Fibroblast of skin of right biceps (primary cell): ENCODE measurements at regions not wholly inside any gene's neighbourhood (a gene's known extent, or its start where the extent isn't known, plus 50 kb on each side); places are given as distances from the start of the nearest gene placed in this dataset.

Experiments
- DNase-seq: peaks from one replicate; pipeline ENCODE4 v3.0.0-alpha.2; 2013

GRCh38 chr11:97332271-97332670 is 942.5 kb downstream of the JRKL start:
- no peak for DNase-seq

GRCh38 chr11:97336064-97336463 is 946.3 kb downstream of the JRKL start:
- DNase-seq, result no peak

DNA sequence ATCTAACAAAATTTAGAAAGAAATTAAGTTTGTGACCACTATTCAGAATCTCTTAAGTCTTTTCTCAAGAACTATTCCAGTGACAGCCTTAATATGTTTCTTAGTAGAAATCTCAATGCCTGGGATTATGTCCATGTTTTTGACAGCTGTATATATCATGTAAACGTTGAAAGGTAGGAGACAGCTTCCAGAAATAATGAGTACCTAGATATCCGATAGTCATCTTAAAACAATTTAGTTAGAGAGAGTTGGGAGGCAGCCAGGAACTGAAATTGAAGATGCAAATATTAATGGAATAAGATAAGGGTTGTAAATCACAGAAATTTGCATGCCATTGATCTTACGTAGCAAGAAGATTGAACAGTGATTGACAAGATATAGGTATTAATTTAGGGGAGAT is 955.2 kb downstream of the JRKL start:
- no peak for DNase-seq

GRCh38 chr11:97349201-97349600 is 959.4 kb downstream of the JRKL start:
- no peak for DNase-seq

GRCh38 chr11:97351939-97352338 is 962.1 kb downstream of the JRKL start:
- DNase-seq, result no peak

- no peak for DNase-seq
Observed at GRCh38 chr11:97354026-97354425, 964.2 kb downstream of the JRKL start.

DNA sequence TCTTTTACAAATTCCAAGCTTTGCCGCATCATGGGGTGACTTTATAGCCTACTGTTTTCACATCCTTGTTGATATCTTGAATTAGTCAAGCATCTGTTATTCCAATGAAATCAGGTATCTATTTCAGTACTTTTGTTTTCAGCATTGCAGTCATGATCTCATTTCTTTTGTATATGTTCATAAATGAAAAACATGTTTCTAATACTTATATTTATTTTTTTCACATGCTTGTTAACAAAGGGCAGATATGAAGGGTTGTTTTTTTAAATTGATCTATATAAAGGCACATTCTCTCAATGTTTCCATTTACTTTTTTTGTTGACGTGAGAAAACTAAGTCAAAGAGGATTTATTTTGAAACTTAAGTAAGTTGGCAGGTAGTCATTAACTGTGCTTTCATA is 964.8 kb downstream of the JRKL start:
- DNase-seq, result no peak

DNA sequence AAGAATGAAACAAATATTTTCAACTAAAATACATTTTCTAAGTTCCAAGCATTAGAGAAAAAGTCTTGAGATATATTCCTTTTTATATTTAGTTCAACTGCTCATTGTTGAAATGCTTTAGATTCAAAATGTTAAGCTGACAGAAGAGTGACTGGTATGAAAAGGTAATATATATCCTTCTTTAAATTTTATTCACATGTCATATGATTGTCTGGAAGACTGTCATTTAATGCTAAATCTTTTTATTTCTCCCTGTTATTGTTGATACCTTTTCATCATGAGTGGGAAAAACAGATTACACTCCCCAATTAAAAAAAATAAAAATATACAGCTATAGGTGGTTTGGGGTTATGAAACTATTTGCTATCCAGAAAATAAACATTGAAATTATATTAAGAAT is 965.4 kb downstream of the JRKL start:
- no peak for DNase-seq

GRCh38 chr11:97356144-97356543 is 966.3 kb downstream of the JRKL start:
- DNase-seq, result no peak

DNA sequence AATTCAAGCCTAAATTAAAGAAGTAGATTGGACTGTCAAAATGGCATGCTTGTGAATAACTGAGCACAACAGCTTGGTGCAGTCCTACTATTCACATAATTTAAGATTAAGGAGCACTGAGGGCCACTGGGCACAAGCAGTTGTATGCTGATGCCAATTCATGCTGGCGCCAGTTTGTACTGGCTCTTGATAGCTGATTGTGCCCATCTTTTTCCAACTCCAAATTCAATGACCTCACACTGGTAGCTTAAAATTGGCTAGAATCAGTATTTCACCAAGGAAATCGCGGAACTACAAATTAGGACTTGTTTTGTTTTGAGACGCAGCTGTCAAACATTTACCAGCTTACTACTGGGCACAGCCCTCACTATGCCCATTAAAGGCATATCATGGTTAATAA is 969.2 kb downstream of the JRKL start:
- no peak for DNase-seq

GRCh38 chr11:97361812-97362378 is 972.1 kb downstream of the JRKL start:
- peak; percentile 70 for DNase-seq

- no peak for DNase-seq
Observed at GRCh38 chr11:97363331-97363730, 973.5 kb downstream of the JRKL start.

DNA sequence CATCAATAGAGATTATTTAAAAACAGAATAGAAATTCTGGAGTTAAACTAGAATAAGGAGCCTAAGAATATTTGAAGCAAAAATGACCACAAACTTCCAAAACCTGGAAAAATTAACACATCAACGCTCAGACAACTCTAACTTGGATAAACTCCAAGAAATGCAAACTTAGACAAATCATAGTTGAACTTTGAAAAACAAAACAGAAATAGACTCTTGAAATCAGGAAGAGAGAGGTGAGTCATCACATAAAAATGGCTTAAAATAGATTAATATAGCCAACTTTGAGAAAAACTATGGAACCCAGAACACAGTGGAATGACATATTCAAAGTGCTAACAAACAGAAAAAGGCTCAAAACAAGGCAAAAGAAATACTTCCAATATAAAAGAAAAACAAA is 974.2 kb downstream of the JRKL start:
- DNase-seq, result peak; percentile 84

DNA sequence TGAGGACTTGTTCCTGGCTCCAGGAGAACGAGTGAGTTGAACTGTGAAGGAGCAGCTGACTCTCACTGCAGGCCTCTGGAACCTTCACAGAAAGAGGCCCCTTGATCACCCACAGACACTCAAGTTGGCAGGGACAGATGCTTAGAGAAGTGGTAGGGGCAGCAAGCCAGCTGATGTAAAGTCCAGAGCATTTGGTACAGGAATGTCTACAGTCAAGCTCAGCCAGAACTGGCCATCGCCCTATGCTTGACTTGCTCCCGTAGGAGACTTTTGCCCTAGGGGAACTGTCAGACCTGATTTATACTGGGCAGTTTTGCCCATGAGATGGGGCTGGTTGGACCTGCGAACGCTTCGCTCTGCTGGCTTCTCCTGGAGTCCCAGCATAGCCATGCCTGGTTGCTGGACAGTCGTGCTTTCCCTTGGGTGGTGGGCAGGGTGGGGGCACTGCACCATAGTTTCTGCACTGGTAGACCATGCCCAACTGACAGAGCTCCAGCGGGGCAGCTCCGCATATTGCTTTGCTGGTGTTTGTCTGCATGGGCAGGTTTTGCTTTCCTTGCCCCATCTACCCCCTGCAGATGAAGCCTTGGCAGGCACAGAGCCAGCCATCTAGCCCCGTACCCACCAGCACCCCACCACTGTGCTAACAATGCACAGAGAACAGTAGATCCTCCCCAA is 977.7 kb downstream of the JRKL start:
- no peak for DNase-seq

DNA sequence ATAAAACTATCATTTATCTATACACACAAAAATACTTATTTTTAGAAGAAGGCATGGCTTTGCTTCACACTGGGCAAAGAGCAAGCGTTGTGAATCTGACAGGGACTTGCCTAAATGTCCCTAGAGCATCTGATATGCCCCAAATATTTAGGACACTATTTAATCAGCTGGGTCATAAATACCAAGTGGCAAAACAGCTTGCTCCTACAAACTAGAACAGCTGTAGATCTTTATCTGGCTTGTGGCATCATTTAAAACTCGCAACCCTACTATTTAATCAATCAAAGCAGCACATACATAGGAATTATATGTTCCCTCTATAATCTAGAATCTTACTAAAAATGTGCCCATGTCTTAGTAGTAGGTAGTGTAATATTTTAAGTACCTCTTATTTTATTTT is 999.5 kb downstream of the JRKL start:
- DNase-seq, result no peak

GRCh38 chr11:97398246-97398645 is 1008.4 kb downstream of the JRKL start:
- no peak for DNase-seq

DNA sequence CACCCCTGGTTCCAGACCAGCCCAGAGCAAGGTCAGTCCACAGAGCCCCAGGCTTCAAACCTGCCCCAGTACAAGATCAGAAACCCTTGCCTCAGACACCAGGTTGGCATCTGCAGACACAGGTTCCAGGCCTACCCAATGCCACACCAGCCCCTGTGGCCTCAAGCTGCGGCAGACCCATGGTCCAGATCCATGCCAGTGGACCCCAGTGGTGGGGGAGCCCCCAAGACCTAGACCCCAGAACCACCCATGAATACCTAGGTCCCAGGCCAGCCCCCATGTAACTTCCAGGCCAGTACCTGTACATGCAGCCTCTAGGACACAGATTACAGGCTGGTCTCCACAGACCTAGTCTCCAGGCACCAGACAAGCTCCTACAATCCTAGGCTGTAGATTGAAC is 1019.3 kb downstream of the JRKL start:
- DNase-seq, result no peak

- DNase-seq, result peak; percentile 24
Observed at GRCh38 chr11:97414801-97415200, 1025.0 kb downstream of the JRKL start.

GRCh38 chr11:97419729-97420128 is 1029.9 kb downstream of the JRKL start:
- no peak for DNase-seq

GRCh38 chr11:97428247-97428790 is 1038.5 kb downstream of the JRKL start:
- no peak for DNase-seq

DNA sequence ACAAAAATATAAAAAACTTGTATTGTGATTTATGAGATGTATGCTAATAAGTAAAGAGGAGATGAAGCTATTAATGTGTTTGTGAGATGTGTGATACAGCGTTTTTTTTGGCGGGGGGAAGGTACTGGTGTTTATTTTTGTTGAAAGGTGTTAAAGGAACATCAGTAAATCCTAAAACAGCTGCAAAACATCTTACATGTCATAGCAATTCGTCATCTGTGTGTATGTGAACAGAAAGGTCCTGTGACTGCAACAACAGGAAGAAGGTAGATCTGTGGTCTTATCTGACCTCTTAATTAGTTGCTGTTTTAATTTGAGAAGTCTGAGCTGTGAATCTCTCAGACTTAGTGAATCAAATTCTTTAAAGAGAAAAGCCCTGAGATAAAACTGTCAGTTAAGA is 1041.1 kb downstream of the JRKL start:
- no peak for DNase-seq

DNA sequence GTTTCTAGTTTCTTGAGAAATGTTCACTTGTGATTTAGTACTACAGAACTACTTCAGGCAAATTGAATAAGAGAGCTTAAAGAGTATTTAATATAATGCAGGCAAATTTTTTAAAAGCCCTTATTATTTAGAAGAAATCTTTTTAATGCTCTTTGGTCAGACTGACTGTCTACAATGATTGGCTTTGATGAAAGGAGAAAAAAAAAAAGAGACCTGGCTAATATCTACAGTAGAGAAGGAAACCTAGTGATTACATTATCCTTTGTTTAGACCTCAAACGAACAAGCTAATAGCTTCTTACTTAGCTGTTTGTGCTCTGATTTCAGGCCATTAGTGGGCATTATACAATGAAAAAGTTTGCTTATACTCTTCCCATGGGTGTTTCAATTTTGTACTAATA is 1043.1 kb downstream of the JRKL start:
- no peak for DNase-seq

- no peak for DNase-seq
Observed at GRCh38 chr11:97445561-97445960, 1055.7 kb downstream of the JRKL start.

DNA sequence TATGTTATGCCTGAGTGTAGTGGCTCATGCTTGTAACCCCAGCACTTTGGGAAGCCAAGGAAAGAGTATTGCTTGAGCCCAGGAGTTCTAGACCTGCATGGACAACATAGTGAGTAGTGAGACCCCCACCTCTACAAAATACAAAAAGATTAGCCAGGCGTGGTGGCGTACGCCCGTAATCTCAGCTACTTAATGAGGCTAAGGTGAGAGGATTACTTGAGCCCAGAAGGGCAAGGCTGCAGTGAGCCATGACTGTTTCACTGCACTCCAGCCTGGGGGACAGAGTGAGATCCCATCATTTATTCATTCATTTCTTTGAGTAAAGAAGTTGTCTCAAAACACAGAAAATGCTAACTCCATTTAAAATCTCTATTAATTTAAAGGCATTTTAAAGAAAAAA is 1061.6 kb downstream of the JRKL start:
- no peak for DNase-seq

- no peak for DNase-seq
Observed at GRCh38 chr11:97454988-97455387, 1065.2 kb downstream of the JRKL start.
